Skin of body (tissue), 1 donor: ENCODE measurements at regions not wholly inside any gene's neighbourhood (a gene's known extent, or its start where the extent isn't known, plus 50 kb on each side); places are given as distances from the start of the nearest gene placed in this dataset.

Experiments
- DNase-seq: peaks from one replicate; lab custom pipeline; 2025; lab: John Stamatoyannopoulos, UW

DNA sequence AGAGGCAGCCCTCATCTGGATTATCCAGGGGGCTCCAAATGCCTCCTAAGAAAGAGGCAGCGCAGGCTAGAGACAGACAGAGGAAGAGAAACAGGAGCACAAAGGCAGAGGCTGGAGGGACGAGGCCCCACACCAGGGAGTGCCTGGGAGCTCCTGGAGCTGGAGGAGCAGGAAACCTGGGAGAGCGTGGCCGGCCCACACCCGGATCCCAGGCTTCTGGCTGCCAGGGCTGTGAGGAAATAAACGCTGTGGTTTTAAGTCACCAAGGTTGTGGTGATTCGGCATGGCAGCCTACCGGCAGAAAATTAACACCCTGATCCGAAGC, 165.5 kb downstream of the OLFM1 start:
- DNase-seq, result no peak

DNA sequence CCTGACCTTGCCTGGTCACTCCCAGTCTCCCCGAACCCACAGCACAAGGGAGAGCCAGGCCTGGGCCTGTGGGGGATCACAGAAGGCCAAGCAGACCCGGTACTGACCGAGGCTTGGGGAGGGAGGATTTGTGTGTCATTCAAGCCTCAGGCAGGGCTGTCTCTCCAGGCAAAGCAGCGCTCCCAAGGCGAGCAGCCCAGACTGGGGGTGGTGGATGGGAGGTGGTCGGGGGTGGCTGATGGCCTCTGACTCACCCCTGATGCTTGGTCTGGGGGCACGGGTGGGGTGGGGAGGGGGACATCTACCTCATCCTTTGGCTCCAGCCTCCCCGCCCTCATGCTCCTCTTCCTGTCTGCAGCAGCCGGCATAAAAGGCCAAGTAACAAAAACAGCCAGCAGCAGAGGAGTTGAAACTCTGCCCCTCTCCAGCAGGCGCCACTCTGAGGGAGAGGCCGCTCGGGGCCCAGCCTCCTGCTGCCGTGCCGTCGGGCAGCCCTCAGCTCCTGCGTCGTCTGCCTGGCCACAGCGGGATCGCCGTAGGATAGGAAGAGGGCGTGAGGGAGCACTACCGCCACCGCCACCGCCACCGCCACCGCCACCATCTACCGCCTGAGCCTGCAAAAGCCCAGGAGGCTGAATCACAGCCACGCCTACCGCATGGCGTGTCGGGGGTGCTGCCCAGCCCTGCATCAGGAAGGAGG, 166.0 kb downstream of the OLFM1 start:
- DNase-seq, result no peak

DNA sequence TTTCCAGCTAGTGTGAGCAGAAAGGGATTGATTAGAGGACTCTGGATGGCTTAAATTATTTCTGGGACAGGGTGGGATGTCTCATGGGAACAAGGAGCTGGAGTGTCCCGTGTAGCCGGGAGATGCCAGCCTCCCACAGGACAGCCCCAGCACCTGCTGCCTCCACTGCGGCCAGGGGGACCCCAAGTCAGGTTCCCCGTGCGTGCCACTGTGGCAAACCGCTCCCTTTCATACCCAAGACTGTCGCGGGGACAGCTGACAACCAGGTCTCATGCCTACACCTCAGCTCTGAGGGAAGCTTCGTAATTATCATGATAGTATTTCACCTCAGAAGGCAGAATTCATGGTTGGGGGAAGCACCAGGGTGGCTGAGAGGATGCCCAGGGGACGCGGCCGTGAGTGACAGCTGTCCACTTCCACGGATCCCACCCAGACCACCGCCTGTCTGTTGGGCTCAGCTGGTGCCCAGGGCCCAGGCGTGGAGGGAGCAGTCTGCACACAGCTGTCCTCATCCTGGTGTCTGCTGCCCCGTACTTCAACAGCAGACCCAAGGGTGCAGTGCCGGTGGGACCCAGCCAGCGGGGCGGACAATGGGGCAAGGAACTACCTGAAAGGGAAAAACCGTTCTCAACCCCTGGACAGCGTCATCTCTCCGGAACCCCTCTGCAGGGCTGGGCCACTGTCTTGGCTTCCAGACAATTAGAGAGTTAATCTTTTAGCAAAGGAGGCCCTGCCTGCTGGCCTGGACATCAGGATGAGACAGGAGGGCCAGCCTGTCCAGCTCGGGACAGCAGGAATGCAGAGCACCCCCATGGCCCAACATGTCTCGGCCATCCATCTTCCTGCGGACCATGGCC, 166.9 kb downstream of the OLFM1 start:
- DNase-seq, result no peak

DNA sequence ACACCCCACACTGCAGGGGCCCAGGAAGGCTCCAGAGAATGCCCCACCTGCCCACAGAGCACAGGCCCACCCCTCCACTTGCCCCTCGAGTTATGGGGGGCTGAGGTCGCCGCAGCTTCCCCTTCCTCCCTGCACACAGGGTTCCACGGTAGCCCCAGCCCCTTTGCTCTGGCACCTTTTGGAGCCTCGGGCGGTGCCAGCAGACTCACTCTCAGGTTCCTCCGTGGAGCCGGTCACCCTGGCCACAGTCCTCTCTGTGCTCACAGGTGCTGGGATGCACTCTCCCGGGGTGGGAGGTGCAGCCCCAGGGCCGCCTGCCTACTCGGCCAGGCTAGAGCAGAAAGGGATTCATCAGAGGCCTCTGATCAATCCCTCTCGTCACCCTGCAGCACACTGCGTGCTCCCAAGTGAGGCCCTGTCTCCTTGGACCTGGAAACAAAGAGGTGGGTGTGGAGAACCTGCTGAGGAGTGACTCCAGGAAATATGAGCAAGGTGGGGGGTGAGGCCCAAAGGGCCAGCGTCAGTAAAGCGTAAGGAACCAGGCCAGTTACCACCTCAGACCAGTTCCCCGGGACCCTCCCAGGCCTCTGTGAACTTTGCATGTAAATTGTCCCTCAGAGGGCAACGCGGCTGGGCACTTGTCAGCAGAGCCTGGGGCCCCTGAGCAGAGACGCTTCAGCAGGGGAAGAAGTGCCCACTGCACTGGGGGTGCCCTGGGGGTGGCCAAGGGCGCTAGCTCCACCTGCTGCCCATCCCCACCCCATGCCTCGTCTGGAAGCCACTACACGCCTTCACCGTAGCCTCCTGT, 167.8 kb downstream of the OLFM1 start:
- no peak for DNase-seq

GRCh38 chr9:135255841-135256580, 168.5 kb downstream of the OLFM1 start:
- no peak for DNase-seq

GRCh38 chr9:135256581-135257354, 169.3 kb downstream of the OLFM1 start:
- no peak for DNase-seq

DNA sequence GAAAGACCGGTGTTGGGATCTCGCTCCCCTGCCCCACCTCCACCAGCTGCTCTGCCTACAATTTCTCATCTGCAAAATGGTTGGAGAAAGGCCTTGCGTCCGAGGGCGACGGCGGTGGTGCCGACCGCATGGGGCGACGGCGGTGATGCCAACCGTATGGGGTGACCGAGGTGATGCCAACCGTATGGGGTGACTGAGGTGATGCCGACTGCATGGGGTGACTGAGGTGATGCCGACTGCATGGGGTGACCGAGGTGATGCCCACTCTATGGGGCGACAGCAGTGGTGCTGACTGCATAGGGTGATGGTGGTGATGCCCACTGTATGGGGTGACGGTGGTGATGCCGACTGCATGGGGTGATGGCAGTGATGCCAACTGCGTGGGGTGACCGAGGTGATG, 171.0 kb downstream of the OLFM1 start:
- DNase-seq, result no peak

DNA sequence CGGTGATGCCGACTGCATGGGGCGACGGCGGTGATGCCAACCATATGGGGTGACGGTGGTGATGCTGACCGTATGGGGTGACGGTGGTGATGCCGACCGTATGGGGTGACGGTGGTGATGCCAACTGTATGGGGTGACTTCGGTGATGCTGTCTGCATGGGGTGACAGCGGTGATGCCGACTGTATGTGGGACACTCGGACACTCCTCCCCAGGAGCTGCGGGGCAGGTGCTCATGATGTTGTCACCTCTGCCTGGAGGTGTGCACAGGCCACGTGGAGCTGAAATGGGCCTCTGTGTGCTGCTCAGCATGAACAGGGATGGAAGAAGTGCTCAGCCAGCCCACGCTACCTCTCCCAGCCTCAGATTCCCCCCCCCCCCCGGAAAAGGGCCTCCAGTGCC, 171.8 kb downstream of the OLFM1 start:
- DNase-seq, result no peak

- DNase-seq, result no peak
Observed at GRCh38 chr9:135260221-135261180, 173.0 kb downstream of the OLFM1 start.

GRCh38 chr9:135262248-135262647, 174.8 kb downstream of the OLFM1 start:
- DNase-seq, result no peak

DNA sequence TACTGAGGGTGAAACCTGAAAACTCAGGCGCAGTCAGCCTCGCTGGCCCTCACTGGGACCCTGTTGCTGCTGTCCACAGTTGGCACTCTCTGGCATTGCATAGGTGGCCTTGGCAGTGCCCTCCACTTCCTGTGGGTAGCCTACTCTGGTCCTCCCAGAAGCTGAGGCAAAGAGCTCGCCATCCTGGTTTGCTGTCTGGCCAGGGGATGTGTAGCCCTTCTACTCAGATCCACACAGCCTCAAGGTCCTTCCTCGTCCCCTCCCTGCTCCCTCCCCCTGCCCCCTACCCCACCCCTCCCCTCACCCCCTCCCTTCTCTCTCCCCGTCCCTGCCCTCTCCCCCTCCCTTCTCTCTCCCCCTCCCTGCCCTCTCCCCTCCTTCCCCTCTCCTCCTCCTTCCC, 176.0 kb downstream of the OLFM1 start:
- DNase-seq, result no peak

DNA sequence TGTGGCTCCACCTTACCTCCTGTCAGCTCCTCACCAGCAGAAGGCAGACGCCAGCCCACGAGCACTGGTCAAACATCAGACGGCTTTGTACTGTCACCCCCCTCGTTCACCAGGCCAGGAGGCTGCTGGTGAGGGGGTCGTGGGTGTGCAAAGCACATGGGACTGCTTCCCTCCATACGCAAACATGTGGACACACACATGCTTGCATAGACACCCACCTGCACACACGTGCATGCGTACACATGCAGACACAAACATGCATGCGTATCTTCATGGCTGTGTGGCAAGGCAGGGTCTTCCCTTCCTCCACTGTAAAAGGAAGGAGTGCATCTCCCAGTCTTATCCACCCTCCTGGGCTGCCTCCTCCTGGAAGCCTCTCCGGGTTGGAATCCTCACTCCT, 178.5 kb downstream of the OLFM1 start:
- no peak for DNase-seq

DNA sequence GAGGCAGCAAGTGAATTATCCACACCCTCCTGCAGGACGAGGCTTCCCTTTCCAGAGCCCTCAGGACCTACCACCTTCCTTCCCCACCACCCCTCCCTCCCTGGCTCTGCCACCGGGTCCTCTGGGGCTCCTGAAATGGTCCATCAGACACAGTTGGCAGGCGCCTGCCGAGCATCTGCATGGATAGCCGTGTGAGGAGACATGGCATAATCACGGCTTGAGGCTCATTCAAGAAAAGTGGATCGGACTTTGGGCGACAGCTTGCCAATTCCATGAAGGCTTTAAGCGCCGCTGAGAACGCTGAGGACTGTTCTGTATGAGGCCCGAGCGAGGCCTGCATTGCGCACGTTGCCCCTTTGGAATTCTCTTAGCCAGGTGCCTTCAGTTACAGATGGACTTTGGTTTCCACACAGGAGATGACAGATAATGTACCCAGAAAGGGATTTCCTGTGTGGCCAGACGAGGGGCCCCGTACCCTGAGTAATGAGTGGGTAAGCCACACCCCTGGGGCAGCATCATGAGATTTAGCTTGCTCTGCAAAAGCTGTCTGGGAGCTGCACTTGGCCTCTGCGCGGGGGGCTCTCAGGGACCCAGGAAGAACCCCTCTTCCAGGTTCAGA, 179.8 kb downstream of the OLFM1 start:
- DNase-seq, result no peak

- no peak for DNase-seq
Observed at GRCh38 chr9:135268031-135268430, 180.6 kb downstream of the OLFM1 start.

GRCh38 chr9:135268981-135269380, 181.5 kb downstream of the OLFM1 start:
- DNase-seq, result no peak

DNA sequence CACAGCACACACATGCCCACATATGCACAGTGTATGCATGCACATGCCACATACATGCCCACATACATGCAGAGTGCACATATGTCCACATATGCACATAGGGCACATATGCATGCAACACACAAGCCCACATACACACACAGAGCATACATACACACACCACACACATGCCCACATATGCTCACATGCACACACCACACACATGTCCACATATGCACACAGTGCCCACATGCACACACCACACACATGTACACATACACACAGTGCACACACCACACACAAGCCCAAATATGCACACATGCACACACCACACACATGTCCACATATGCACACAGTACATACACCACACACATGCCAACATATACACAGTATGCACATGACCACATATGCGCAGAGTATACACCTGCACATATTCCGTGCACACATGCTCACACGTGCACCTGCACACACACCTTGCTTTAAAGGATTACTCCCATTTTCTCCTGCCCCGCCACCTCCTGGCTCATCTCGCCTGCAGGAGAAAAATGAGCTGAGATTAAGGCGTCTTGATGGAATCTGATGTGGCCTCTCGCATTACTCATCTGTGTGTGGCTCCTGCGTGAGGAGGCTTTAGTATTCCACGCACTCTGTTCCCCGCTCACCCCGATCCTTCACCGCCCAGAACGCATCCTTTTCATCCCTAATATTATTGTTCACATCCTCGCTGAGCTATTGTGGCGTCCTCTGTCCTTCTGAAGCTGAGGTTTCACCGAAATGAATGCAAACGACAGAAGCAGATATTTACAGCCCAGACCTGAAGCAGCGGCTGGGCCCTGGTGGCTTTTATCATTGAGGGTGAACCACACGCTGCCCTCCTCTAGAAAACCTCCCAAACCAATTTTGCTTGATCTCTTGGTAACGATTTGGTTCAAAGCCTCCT, 182.7 kb downstream of the OLFM1 start:
- DNase-seq, result no peak

DNA sequence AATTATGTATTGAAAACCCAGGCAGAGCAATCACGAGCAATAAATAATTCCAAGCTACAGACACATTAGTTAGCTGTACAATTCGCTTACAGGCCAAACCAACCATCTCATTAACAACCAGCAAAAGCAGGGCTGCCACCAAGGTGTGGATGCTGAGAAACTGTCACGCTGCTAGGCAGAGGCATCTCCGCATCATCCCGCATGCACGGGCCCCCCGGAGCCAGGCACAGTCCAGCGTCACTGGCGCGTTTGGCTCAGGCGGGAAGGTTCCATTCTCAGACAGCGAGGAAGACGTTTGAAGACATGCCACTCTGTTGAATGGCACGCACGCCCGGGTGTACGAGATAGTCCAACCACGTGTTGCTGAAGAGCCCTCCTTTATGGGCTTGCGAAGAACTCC, 184.0 kb downstream of the OLFM1 start:
- no peak for DNase-seq

DNA sequence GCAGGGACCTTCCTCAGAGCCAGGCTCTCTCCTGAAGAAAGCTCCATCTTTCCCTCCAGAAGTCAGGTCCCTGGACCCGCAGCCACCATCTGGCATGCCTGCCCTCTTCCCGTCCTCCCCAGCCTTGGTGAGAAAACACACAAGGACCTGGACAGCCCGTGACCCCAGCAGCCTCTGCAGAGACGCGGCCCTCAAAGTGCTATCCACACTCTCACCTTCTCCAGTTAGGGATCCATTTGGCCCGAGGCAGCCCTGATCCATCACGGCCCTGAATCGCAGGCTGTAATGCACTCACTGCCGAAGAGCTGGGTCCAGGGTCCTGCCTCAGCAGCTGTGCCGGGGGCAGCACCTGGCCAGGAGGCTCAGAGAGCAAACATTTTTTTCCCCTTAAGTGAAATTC, 185.1 kb downstream of the OLFM1 start:
- no peak for DNase-seq
